GM12878 (cell line): ENCODE measurements at regions not wholly inside any gene's neighbourhood (a gene's known extent, or its start where the extent isn't known, plus 50 kb on each side); places are given as distances from the start of the nearest gene placed in this dataset.

Source experiments
- ATAC-seq: fragments of 200-7000 bp; cut with Tn5 transposase; 3 replicates; pipeline ENCODE4 v1.9.1; 2020; ENCODE audit warnings: mild to moderate bottlenecking, moderate library complexity
- BruUV-seq: library from RNA; stranded (reverse); fragments of 400-500 nt; replicated peaks from 2 replicates; lab custom pipeline; 2021; lab: Mats Ljungman, UMichigan
- CTCF ChIA-PET: fragments of 300-600 bp; sonication (Branson Sonifier 250); formaldehyde crosslinking; extraction: SDS; loops from one replicate; lab custom pipeline; 2021; ENCODE audit warnings: inconsistent platforms; lab: Yijun Ruan, JAX
- POLR2A ChIA-PET: fragments of 350-600 bp; formaldehyde crosslinking; extraction: SDS; loops from one replicate; lab custom pipeline; 2021; ENCODE audit warnings: inconsistent platforms; lab: Charles Lee
- RAD21 ChIA-PET: fragments of 300-600 bp; sonication (Branson Sonifier 250); formaldehyde crosslinking; loops from one replicate; lab custom pipeline; 2023; ENCODE audit warnings: antibody characterized with exemption; ENCODE audit not compliant: unreplicated experiment; lab: Charles Lee
- SMC1A ChIA-PET: fragments of 300-600 bp; sonication (Branson Sonifier 250); formaldehyde crosslinking; loops from one replicate; lab custom pipeline; 2023; ENCODE audit not compliant: unreplicated experiment, uncharacterized antibody; lab: Charles Lee
- DNase-seq: peaks from one replicate; pipeline ENCODE4 v3.0.0-alpha.2; 2011; ENCODE audit warnings: low read depth, low spot score
- FAIRE-seq: peaks from 3 replicates; lab custom pipeline; 2011; peaks lifted over from hg19 to GRCh38; lab: Jason Lieb, UNC
- H2AFZ ChIP-seq: 2 replicates; pipeline ENCODE4 v1.6.0; 2011; ENCODE audit warnings: low read depth, low read length, control low read depth; ENCODE audit not compliant: control insufficient read depth
- H3K27ac ChIP-seq: 2 replicates; pipeline ENCODE4 v1.5.1; 2011; ENCODE audit warnings: control low read depth; ENCODE audit not compliant: control insufficient read depth, insufficient read depth
- H3K27me3 ChIP-seq, 2 experiments: replicated peaks in 1 of 2; 2 replicates each; pipeline versions ENCODE4 v1.6.0 to v1.6.1; 2011; ENCODE audit warnings: low read length in 1 of 2; ENCODE audit not compliant: control insufficient read depth in 2 of 2, insufficient read depth in 2 of 2
- H3K36me3 ChIP-seq, 2 experiments: 2 replicates each; pipeline ENCODE4 v1.5.1; 2011; ENCODE audit warnings: low read length in 1 of 2; ENCODE audit not compliant: control insufficient read depth in 2 of 2, insufficient read depth in 2 of 2
- H3K4me1 ChIP-seq: 2 replicates; pipeline ENCODE4 v1.6.1; 2011; ENCODE audit warnings: mild to moderate bottlenecking, low read length, moderate library complexity, mixed read lengths; ENCODE audit not compliant: control insufficient read depth, insufficient read depth
- H3K4me2 ChIP-seq: 2 replicates; pipeline ENCODE4 v1.6.0; 2011; ENCODE audit warnings: control low read depth; ENCODE audit not compliant: control insufficient read depth, insufficient read depth
- H3K4me3 ChIP-seq: fragments of 200-600 bp; sonication (generic); 2 replicates; pipeline ENCODE4 v1.5.1; 2016
- H3K79me2 ChIP-seq: 2 replicates; pipeline ENCODE4 v1.6.0; 2011; ENCODE audit warnings: low read length; ENCODE audit not compliant: control insufficient read depth, insufficient read depth
- H3K9ac ChIP-seq: 2 replicates; pipeline ENCODE4 v1.8.0; 2011; ENCODE audit warnings: low read length, control low read depth, mixed read lengths; ENCODE audit not compliant: control insufficient read depth, insufficient read depth
- H3K9me3 ChIP-seq: replicated peaks from 3 replicates; pipeline ENCODE4 v1.5.1; 2011; ENCODE audit warnings: mild to moderate bottlenecking, low read length; ENCODE audit not compliant: control insufficient read depth, insufficient read depth
- H4K20me1 ChIP-seq: 2 replicates; pipeline ENCODE4 v1.6.0; 2011; ENCODE audit not compliant: control insufficient read depth, insufficient read depth
- ASH2L ChIP-seq: fragments of 300-600, 200-600 bp; sonication (generic); IDR thresholded peaks from 2 replicates; pipeline ENCODE4 v1.6.1; 2017; ENCODE audit warnings: low read depth, mild to moderate bottlenecking, borderline replicate concordance
- BHLHE40 ChIP-seq, 2 experiments: fragments of 450-650 bp in 1 of 2; IDR thresholded peaks; 2 replicates each; pipeline ENCODE4 v1.6.1; 2011 to 2017; ENCODE audit warnings: low read depth in 2 of 2, borderline replicate concordance in 1 of 2, improper control_type of control experiment in 1 of 2, low read length in 1 of 2, mild to moderate bottlenecking in 1 of 2
- BRCA1 ChIP-seq: IDR thresholded peaks from 2 replicates; pipeline ENCODE4 v1.6.1; 2011; ENCODE audit warnings: low read depth, low read length, improper control_type of control experiment
- CBX5 ChIP-seq: sonication (generic); IDR thresholded peaks from 2 replicates; pipeline ENCODE4 v1.6.1; 2016; ENCODE audit warnings: low read depth, moderate library complexity, mild to moderate bottlenecking, inconsistent platforms
- CEBPB ChIP-seq, 2 experiments: fragments of 150-350 bp in 1 of 2; IDR thresholded peaks; 2 replicates each; pipeline ENCODE4 v1.6.1; 2012 to 2014; ENCODE audit warnings: low read depth in 2 of 2, low read length in 2 of 2, borderline replicate concordance in 1 of 2, inconsistent platforms in 1 of 2
- CHD1 ChIP-seq: IDR thresholded peaks from 2 replicates; pipeline ENCODE4 v1.6.1; 2012; ENCODE audit warnings: low read depth, low read length, improper control_type of control experiment
- EP300 ChIP-seq, 2 experiments: fragments of 150-350 bp in 1 of 2; IDR thresholded peaks; 2 replicates each; pipeline ENCODE4 v1.6.1; 2011 to 2012; ENCODE audit warnings: low read depth in 2 of 2, low read length in 2 of 2, borderline replicate concordance in 1 of 2, improper control_type of control experiment in 1 of 2, inconsistent platforms in 1 of 2; ENCODE audit not compliant: control insufficient read depth in 1 of 2
- HCFC1 ChIP-seq: fragments of 150-350 bp; IDR thresholded peaks from 2 replicates; pipeline ENCODE4 v1.6.1; 2014; ENCODE audit warnings: low read length
- KDM1A ChIP-seq: fragments of 200-600 bp; sonication (generic); IDR thresholded peaks from 2 replicates; pipeline ENCODE4 v1.6.1; 2016; ENCODE audit warnings: borderline replicate concordance
- MAX ChIP-seq: IDR thresholded peaks from 2 replicates; pipeline ENCODE4 v1.6.1; 2012; ENCODE audit warnings: low read depth, low read length, improper control_type of control experiment
- PAX5 ChIP-seq: IDR thresholded peaks from 2 replicates; pipeline ENCODE4 v1.6.1; 2011; ENCODE audit warnings: low read depth, low read length, borderline replicate concordance
- POLR2AphosphoS5 ChIP-seq: IDR thresholded peaks from 2 replicates; pipeline ENCODE4 v1.6.1; 2011; ENCODE audit warnings: mild to moderate bottlenecking, low read length, inconsistent platforms
- STAT3 ChIP-seq: IDR thresholded peaks from 2 replicates; pipeline ENCODE4 v1.6.1; 2011; ENCODE audit warnings: low read depth, low read length, improper control_type of control experiment
- TBL1XR1 ChIP-seq: IDR thresholded peaks from 2 replicates; pipeline ENCODE4 v1.6.1; 2012; ENCODE audit warnings: low read depth, low read length, improper control_type of control experiment
- WGBS: methylation state at CpG from one replicate; pipeline ENCODE4 v1.1.6; 2016; ENCODE audit warnings: low lambda C conversion rate; ENCODE audit not compliant: insufficient replicate concordance, insufficient coverage; ENCODE audit errors: missing lambda C conversion rate; 5-methylcytosine and 5-hydroxymethylcytosine counted together
- in situ Hi-C: fragments of 300-500 bp; cut with MboI; formaldehyde crosslinking; loops from 9 replicates; pipeline ENCODE4 v1.14.3; 2018; ENCODE audit warnings: mixed read lengths
- intact Hi-C: fragments of 100-400 bp; cut with micrococcal nuclease; formaldehyde crosslinking; loops from one replicate; pipeline ENCODE4 v1.14.2; 2022; ENCODE audit not compliant: unreplicated experiment

GRCh38 chr13:107233541-107233940 lies 665.6 kb upstream of the ARGLU1 start:
- Histone ChIP-seq H3K9ac (no peak overlapping the region), H3K4me3 (no peak overlapping the region), H2AFZ (no peak overlapping the region), H3K4me2 (no peak overlapping the region), H3K36me3 (no peaks in the 10 kb centered on the region), H3K9me3 (no peaks in the 10 kb centered on the region), H3K4me1 (no peaks in the 10 kb centered on the region), H3K27me3 (no peaks in the 10 kb centered on the region), H3K27ac (no peak overlapping the region), H4K20me1 (no peaks in the 10 kb centered on the region), H3K79me2 (no peaks in the 10 kb centered on the region)
- CTCF ChIA-PET, result no interaction called here
- FAIRE-seq (no peak), DNase-seq (no peak), ATAC-seq (no peak)
- BruUV-seq, result no TSS peak
- intact Hi-C loops, result no loop called here
- POLR2A ChIA-PET, result no interaction called here
- no peak for TF ChIP-seq POLR2AphosphoS5
- no peak for TF ChIP-seq BHLHE40 (IDR thresholded peaks at IDR 0.05; ENCODE audit: borderline replicate concordance in 1 of 2, low read depth in 2 of 2, low read length in 1 of 2)
- TF ChIP-seq CEBPB (IDR thresholded peaks at IDR 0.05; ENCODE audit: borderline replicate concordance in 1 of 2, low read depth in 2 of 2, low read length in 2 of 2), result no peak
- no peak for TF ChIP-seq CHD1
- no peak for TF ChIP-seq STAT3
- no peak for TF ChIP-seq MAX
- no peak for TF ChIP-seq EP300 (IDR thresholded peaks at IDR 0.05; ENCODE audit: borderline replicate concordance in 1 of 2, control insufficient read depth in 1 of 2, low read depth in 2 of 2, low read length in 2 of 2)
- no peak for TF ChIP-seq BRCA1
- TF ChIP-seq CBX5, result no peak
- TF ChIP-seq ASH2L, result no peak
- no peak for TF ChIP-seq HCFC1
- TF ChIP-seq KDM1A, result no peak
- no peak for TF ChIP-seq PAX5
- TF ChIP-seq TBL1XR1, result no peak
- RAD21 ChIA-PET, result no interaction called here
- SMC1A ChIA-PET, result no interaction called here
- 3% methylated on average over 2 of the region's 2 CpGs for WGBS
- in situ Hi-C loops, result no loop called here
